AG20443 (cell line): ENCODE measurements at regions not wholly inside any gene's neighbourhood (a gene's known extent, or its start where the extent isn't known, plus 50 kb on each side); places are given as distances from the start of the nearest gene placed in this dataset.

Experiments used
- DNase-seq: peaks from one replicate; pipeline ENCODE4 v3.0.0; 2012; ENCODE audit warnings: low spot score, mixed read lengths

DNA sequence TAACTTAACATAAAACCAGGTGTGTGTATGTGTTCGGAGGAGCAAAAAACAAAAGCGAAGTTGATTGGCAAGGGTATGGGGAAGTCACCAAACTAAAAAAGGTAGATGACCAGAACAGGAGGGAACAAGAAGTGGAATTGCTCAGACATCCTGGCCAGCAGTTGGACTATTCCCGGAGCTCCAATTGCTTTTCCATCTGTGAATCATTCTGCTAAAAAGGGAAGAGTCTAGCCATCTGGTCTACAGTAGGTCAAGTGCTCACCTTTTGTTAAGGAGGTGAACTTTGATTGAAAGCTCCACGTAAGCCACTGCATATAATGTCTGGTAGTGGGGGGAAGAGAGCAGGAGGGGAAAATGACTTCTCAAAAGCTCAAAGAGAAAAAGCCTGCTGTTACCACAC is 50.0 kb upstream of the BET1 start:
- DNase-seq: no peak

DNA sequence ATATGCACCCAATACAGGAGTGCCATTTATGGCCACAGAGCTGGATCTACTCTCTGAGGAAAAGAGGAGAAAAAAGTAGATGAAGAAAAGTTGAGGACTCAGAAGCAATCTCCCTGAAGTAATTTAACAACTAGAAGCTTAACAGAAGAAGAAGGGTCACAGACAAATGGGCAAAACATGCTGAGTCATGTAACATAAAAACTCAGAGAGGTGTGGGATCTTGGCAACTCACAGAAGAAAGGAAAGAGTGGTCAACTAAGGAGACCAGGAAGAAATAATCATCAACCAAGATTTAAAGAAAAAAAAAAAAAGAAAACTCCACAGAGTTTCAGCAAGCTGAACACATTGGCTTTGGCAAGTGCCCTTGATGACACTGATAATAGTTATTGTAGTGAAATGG is 51.8 kb upstream of the BET1 start:
- no peak for DNase-seq

DNA sequence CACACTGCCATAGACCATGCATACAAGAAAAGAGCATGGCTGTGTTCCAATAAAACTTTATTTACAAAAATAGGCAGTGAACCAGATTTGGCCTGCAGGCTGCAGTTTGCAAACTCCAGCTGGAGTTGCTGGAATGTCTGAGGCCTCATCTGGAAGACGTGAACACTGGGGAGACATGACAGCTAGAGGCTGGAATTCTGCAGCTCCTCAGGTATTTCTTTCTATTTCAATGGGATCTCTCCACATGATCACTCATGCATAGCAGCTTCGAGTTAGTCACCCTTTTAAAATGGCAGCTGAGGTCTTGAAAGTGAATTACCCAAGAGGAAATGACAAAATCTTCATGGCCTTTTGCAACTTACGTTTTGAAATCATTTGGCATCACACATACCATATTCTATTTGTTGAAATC is 52.6 kb upstream of the BET1 start:
- DNase-seq: peak; percentile 57

DNA sequence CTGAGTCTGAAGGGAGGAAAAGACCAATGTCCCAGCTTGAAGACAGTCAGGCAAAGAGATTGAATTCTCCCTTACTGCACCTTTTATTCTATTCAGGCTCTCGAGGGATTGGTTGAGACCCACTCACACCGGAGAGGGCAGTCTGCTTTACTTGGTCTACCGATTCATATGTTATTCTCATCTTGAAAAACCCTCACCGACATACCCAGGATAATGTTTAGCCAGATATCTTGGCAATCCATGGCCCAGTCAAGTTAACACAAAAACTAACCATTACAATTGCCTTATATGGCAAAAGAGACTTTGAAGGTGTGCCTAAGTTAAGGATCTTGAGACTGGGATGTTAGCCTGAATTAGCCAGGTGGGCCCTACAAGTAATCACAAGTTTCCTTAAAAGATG is 53.8 kb upstream of the BET1 start:
- no peak for DNase-seq

DNA sequence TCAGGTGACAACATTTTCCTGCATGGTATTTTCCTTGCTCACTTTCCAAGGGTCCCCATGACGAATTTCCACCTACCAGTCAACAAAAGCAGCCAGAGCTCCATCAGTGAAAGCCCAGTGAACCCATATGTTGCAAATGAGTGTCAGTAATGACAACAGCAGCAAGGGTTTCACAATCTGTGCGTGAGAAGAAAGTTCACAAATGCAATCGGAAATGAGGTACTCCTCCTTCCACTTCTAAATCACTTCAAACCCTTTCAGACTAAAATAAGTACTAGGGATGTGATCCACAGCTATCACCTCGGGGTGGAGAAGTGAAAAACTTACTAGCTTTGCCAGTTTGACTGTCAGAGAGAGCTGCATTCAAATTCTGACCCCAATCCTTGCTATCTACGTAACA is 55.6 kb upstream of the BET1 start:
- peak; percentile 76 for DNase-seq

DNA sequence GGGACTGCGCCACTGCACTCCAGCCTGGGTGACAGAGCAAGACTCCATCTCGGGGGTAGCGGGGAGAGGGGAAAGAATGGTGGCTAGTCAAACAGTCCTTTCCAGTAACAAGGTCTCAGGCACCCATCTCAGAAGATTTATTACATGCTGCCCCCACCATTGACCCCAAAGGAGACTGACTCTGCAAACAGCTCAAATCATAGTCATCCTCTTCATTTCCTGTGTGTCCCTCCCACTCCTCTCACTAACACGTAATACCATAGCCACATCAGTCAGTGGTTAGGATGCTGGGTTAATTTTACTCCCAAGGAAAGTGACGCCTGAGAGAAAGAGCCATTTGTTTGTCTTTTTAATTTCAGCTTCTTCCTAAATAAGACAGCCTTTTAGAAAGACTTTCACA is 56.6 kb upstream of the BET1 start:
- peak; percentile 19 for DNase-seq

DNA sequence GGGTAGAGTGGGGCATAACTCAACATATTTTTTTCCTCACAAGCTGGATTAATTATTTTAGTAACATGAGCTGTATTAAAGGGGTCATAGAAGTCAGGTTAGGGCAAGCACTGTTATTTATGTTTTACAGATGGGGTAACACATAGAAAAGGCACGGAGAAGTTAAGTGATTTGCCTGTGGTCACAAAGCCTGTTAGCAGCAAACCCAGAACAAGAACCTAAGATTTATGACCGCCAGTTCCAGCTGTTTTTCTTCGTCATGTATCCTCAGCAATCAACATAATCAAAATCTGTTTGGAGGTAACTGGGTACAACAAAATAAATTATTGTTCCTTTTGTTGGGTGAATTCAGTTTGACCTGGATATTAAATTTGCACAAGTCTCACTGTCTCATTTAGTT is 57.2 kb upstream of the BET1 start:
- DNase-seq: no peak

DNA sequence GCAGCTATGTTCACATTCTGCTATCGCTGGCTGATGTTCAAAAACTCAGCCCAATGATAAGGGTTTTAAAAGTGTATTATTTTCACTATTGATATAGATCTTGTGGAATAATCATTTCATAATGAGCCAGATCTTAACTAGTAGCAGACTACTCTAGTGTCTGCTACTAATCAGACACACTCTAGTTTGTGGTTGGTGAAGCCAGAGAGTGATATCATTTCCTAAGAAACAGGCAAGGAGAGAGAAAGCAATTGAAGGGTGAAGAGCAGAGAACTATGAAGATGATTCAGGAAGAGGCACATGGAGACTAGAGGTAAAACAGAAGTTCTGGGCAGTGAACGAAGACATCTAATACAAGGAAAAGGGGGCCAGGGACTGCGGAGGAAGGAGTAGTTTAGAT is 58.2 kb upstream of the BET1 start:
- peak; percentile 29 for DNase-seq

DNA sequence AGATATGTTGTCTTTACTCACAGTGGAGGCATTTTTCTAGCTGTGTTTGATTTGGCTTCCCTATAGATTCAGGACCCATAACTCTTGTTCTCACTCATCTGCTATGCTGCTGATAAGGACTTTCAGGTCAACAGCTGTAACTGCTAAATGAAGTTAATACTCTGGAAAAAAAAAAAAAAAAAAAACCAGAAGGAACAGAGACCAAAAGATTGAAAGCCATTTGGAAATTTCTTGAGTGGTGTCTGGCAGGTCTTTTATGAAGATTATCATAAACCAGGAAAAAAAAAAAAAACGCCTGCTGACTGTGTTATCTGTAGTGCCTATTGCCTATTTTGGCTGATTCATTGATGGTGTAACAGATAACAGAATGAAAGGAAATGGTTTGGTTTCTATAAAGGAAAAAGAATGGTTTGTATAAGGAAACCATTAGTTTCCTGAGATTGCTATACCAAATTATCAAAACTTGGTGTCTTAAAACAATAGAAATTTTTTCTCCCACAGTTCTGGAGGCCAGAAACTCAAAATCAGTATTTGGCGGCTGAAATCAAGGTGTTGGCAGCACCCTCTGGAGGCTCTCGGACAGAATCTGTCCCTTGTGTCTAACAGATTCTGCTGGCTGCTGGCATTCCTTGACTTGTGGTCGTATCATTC is 60.5 kb upstream of the BET1 start:
- DNase-seq: no peak

DNA sequence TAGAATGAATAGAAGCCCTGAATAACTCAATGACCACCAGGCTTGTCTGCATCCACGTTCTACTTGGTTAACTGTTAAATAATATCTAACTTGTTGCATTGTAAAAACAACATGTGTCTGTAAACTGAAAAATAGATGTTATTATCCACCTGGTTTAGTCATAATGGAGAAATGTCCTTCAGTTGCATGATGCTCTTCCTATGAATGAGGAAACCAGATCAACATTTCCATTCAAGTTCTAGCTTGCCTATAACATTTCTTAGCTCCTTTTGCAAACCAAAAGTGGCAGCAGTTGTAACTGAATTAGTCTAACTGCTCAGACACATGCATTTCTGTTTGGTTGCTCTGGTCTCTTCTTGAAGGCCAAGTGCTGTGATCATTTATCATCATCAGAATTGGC is 62.9 kb upstream of the BET1 start:
- no peak for DNase-seq

DNA sequence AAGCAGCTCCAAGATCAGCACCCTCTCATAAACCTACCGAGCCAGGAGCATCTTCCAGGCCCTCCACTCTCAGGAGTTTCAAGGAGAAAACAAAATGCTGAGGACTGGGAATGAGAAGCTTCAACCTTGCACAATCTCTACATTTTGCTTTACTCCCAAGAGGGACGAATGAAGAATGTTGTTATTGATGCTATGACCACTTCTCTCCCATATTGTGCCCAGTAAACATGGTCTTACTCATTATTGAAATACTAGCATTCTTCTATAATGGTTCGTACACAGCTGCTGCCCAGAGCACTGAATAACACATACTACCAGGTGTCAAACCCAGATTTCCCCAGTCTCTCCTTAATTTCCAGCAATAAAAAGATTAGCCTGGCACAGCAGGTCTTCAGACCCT is 63.4 kb upstream of the BET1 start:
- no peak for DNase-seq

DNA sequence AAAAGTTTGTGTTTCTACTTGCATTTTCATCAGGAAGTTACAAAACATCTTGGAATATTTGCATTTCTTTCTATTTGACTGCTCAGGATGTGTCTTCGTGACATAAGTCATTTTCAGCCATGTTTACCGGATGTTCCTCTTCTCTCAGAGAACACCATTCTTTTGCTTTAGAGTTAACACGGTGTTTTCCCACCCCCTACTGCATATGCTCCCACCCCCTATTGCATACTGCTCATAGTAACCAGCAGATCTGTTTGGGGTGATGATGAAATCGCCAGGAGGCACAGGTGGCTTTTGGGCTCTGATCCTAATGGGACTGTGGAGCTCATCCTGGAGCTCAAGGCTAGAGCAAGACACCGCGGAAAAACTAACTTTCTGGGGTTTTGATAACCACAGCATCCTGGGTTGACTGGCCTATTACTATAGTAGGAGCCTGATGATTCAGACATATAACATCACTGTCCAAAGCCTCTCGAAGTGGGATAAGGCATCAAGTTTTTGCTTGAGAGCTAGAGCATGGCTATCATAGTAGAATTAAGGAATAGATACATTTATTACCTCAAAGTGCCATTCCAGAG is 65.1 kb upstream of the BET1 start:
- DNase-seq: no peak

DNA sequence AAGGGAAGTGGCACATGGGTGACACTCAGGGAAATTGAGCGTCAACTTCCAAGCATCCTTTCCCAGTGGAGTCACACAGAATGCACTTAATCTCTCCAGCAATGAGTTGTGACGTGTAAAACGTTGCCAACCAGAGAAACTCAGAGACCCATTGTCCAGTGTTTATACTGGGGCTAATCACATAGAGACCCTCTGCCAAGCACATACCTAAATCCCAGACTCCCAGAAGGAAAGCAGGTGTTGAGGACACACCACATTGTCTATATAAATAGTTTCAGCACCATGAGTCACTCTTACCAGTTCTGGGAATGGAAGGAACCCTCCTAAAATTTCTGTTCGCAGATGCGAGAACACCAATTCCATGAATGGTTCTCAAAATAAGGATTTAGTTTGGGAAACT is 76.4 kb upstream of the BET1 start:
- no peak for DNase-seq

DNA sequence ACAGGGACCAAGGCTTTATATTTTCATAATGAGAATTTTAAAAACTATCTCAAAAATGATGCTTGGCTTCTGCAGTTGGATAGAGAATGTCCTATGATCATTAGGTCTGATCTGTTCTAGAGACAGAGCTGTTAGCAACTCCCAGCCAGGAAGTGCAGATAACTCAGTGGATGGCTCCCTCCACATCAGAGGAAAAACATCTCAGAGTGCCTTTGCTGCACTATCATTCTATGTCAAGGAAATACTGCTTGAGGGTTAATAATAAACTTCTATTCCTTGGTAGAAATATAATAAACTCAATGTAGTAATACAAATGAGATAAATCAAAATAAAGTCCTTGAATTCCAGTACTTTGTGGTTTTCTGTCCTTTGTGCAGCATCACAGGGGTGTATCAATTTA is 78.0 kb upstream of the BET1 start:
- DNase-seq: no peak

DNA sequence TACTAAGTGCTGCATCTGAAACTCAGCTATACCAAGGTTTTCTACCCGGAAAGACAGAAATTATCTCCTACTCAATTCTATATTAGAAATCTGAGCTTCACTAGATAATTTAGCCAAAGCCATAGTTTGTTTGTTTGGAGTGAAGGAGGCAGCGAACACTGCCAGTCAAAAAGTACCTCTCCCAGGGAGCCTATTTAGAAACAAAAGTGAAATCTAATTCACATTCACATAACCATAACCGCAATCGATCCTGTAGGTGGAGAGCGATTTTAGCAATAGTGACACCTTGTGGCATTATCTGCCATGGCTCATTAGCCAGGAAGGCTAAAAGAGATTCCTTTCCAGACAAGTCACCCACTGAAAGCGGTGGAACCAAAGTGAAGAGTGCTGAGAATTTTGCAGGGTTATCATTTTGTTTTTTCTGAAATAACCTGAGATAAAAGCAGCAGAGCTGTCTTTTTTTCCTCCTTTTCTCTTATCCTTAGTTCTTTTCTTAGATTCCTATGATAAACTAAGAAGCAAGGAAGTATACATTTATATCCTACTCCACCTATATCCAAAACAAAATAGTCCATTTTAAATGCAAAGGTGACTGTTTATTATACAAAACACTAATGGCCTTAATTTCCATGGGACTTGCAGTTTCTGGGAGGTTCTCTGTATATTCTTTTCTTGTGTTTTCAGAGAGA is 83.7 kb upstream of the BET1 start:
- peak; percentile 75 for DNase-seq

DNA sequence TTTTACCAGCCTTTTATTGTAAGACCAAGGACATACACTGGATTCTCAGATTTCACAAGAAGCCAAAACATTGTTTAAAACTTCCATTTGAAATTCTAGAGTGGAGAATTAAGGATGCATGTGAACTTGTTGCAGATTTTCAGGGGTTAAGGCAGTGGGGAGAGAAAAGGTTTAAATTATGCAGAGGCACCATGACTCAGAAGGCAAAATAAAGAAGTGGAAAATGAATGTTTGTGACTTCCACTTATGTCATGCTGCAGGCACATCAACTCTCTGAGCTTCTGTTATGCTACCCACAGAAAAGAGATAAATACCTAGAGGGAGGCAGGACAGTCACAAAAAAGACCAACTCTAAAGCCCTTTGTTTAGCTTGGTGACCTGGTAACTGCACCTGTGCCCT is 84.4 kb upstream of the BET1 start:
- DNase-seq: peak; percentile 37

DNA sequence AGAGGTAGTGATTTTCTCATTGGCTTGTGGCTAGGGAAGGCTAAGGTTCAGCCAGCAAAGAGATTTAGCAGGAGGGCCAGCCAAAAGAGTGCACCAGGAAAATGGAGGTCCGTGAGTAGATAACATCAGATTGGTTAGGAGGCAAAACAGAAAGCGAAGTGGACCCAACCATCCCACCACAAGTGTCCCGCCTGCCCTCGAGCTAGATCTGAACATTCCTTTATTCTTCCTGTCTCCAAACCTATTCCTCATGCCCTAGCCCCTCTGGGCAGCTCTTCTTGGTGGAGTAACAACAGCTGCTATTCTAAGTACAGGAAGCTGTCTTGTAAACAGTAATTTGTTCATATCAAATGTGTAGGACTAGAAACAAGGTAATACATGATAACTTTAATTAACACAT is 85.7 kb upstream of the BET1 start:
- no peak for DNase-seq

DNA sequence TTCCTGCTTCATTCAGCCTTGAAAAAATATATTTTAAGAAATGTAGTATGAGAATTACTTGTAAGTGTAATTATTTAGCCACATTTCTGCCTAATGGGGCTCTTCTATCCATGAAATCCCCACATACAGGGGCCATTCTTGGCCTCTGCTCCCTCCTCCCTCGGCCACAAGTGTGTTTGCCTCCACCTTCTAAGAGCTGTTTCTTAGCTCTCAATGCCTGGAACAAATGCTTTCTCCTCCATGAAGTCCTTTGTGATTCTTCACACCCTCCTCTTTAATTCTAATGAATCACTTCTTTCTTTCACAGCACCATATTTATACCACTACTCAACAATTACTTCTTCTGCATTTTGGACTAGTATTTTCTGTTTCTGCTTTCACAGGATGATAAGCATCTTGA is 88.8 kb upstream of the BET1 start:
- no peak for DNase-seq

DNA sequence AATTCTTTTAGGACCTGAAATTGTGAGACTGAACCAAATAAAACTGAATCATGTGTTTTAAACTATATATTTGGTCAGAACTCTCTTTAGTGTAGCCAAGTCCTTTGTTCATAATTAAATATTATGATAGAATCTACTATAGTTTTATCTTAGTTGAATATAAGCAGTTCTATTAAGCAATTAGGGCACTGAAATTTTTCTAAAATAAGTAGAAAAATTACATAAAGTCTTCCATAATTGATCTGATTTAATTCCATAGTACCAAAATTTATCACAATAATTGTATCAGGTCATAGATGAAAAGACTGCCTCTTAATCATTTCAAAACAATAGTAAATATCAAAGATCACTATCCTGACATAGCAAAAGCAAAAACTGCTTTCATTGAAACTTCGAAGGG is 90.1 kb upstream of the BET1 start:
- no peak for DNase-seq

DNA sequence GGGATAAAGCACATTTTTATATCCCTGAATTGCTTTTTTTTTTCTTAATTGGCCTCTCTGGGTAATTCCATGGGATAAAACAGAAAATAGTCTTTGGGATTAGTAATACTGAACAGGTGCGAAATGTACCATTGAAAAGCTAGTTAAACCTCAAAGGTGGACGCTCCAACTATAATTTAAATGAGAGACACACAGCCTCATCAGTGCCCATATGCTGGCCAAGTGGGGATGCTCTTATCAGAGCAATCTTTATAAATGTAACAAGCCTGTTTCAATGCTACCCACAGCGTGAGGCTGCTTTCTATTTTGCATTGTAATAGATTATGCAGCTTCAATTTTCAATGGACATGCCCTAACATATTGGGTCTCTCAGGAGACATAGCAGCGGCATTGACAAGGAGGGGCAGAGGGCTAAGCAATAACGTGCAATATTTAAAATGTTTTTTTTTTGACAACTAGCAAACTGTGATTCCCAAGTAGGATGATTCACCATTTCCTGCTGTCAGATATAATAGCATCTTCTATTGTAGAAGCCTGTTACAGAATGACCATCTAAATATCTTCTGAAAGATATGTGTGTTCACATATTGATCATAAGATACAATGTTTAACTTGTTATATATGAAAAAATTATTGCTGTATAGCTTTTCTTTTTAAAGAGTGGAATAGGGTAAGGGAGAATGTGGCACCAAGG is 91.3 kb upstream of the BET1 start:
- DNase-seq: no peak

DNA sequence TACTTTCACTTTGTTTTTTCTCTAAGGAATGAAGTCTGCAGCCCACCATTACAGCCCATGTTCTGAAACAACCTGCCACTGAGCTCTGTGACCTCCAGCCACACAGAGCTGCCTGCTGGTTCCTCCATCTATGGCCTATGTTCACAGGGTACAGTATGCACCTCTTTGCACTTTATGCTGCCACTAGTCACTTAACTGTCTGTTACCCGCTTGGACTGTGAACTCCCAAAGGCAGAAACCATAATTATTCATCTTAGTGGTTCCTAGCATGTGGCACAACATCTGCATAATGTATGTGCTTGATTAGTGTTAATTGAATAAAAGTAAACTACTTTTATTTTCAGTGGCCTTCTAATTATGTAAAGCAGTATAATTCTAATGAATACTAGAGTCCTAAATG is 95.5 kb upstream of the BET1 start:
- no peak for DNase-seq

DNA sequence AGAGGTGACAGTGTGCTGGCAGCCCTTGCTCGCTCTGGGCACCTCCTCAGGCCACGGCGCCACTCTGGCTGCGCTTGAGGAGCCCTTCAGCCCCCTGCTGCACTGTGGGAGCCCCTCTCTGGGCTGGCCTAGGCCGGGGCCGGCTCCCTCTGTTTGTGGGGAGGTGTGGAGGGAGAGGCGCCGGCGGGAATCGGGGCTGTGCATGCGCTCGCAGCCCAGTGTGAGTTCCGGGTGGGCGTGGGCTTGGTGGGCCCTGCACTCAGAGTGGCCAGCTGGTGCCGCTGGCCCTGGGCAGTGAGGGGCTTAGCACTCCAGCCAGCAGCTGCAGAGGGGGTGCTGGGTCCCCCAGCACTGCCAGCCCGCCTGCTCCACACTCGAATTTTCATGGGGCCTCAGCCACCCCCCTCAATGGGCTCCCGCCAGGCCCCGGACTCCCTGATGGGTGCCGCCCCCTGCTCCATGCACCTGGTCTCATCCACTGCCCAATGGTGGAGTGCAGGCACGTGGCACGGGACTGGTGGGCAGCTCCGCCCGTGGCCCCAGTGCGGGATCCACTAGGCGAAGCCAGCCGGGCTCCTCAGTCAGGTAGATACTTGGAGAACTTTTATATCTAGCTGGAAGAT is 96.7 kb upstream of the BET1 start:
- no peak for DNase-seq

DNA sequence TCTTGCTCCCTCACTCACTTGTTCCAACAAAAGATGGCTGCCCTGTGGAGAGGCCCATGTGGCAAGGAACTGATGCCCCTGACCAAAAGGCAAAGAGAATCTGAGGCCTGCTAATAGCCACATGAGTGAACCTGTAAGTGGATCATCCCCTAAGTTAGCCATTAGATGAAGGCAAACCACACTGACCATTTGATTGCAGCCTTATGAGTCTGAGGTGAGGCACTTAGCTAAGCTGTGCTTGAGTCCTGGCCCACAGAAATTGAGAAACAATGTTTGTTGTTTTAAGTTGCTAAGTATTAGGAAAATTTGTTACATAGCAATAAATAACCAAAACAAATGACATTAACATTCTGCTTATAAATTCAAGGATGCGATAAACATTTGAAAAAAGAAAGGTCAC is 100.1 kb upstream of the BET1 start:
- DNase-seq: no peak
